SK-N-SH (cell line): ENCODE measurements at regions not wholly inside any gene's neighbourhood (a gene's known extent, or its start where the extent isn't known, plus 50 kb on each side); places are given as distances from the start of the nearest gene placed in this dataset.

Experiments used
- CTCF ChIA-PET: fragments of 300-600, 350-600 bp; formaldehyde crosslinking; extraction: SDS; loops from one replicate; lab custom pipeline; 2021; lab: Yijun Ruan, JAX
- POLR2A ChIA-PET: fragments of 350-600 bp; sonication (Branson Sonifier 250); formaldehyde crosslinking; extraction: SDS; loops from one replicate; lab custom pipeline; 2020; ENCODE audit warnings: antibody characterized with exemption, inconsistent platforms; lab: Yijun Ruan, JAX
- DNase-seq: peaks from one replicate; pipeline ENCODE4 v3.0.0; 2012
- H2AFZ ChIP-seq: fragments of 200-600 bp; sonication (generic); 2 replicates; pipeline ENCODE4 v1.8.1; 2016; ENCODE audit warnings: antibody characterized with exemption, mild to moderate bottlenecking, low read depth
- H3F3A ChIP-seq: fragments of 200-600 bp; sonication (generic); replicated peaks from 2 replicates; pipeline ENCODE3; 2016; ENCODE audit warnings: antibody characterized with exemption, mild to moderate bottlenecking; ENCODE audit not compliant: insufficient read depth
- H3K27ac ChIP-seq, 2 experiments: fragments of 200-500 bp in 1 of 2; fragments of 200-600 bp in 1 of 2; sonication (Bioruptor generic) in 1 of 2; sonication (generic), shearing (Covaris generic) in 1 of 2; 2 replicates each; pipeline versions ENCODE4 v1.5.1 to v1.6.1; 2014 to 2016; ENCODE audit warnings: low read depth in 2 of 2, inconsistent platforms in 1 of 2, low read length in 1 of 2, mild to moderate bottlenecking in 1 of 2, mixed read lengths in 1 of 2
- H3K27me3 ChIP-seq: fragments of 200-600 bp; sonication (generic), shearing (Covaris generic); 2 replicates; pipeline ENCODE4 v1.6.1; 2016; ENCODE audit warnings: mixed run types; ENCODE audit not compliant: insufficient read depth
- H3K36me3 ChIP-seq, 2 experiments: fragments of 200-500 bp in 1 of 2; fragments of 200-600 bp in 1 of 2; sonication (Bioruptor generic) in 1 of 2; sonication (generic) in 1 of 2; replicated peaks in 1 of 2; 2 replicates each; pipeline versions ENCODE3 to v1.5.1; 2014 to 2016; ENCODE audit warnings: low read length in 1 of 2, mild to moderate bottlenecking in 1 of 2; ENCODE audit not compliant: insufficient read depth in 2 of 2, control insufficient read depth in 1 of 2
- H3K4me1 ChIP-seq, 2 experiments: fragments of 200-500 bp in 1 of 2; fragments of 200-600 bp in 1 of 2; sonication (Bioruptor generic) in 1 of 2; sonication (generic), shearing (Covaris generic) in 1 of 2; 2 replicates each; pipeline versions ENCODE4 v1.5.1 to v1.6.1; 2014 to 2016; ENCODE audit warnings: low read depth in 1 of 2, low read length in 1 of 2, mixed run types in 1 of 2; ENCODE audit not compliant: insufficient read depth in 2 of 2, control insufficient read depth in 1 of 2
- H3K4me2 ChIP-seq: fragments of 200-600 bp; sonication (generic), shearing (Covaris generic); 2 replicates; pipeline ENCODE4 v1.6.1; 2017; ENCODE audit warnings: mixed run types
- H3K4me3 ChIP-seq, 2 experiments: fragments of 200-500 bp in 1 of 2; fragments of 200-600 bp in 1 of 2; sonication (Bioruptor generic) in 1 of 2; sonication (generic), shearing (Covaris generic) in 1 of 2; 2 replicates each; pipeline versions ENCODE4 v1.5.1 to v1.8.1; 2014 to 2016; ENCODE audit warnings: low read depth in 2 of 2, inconsistent platforms in 1 of 2, low read length in 1 of 2, mild to moderate bottlenecking in 1 of 2, mixed read lengths in 1 of 2, moderate library complexity in 1 of 2
- H3K79me2 ChIP-seq: fragments of 200-600 bp; sonication (generic); 2 replicates; pipeline ENCODE4 v1.8.1; 2017; ENCODE audit warnings: mild to moderate bottlenecking; ENCODE audit not compliant: insufficient read depth
- H3K9ac ChIP-seq: fragments of 200-600 bp; sonication (generic); 2 replicates; pipeline ENCODE4 v1.6.1; 2017; ENCODE audit warnings: mixed run types
- H3K9me2 ChIP-seq: fragments of 200-600 bp; sonication (generic); 2 replicates; pipeline ENCODE4 v1.6.1; 2017; ENCODE audit warnings: mixed run types
- H3K9me3 ChIP-seq: fragments of 200-600 bp; sonication (generic); 2 replicates; pipeline ENCODE4 v1.6.1; 2017; ENCODE audit warnings: mixed run types, mild to moderate bottlenecking, moderate library complexity
- H4K20me1 ChIP-seq: fragments of 200-600 bp; sonication (generic); 2 replicates; pipeline ENCODE4 v1.6.1; 2017; ENCODE audit warnings: mild to moderate bottlenecking, mixed run types; ENCODE audit not compliant: insufficient read depth
- CHD2 ChIP-seq: fragments of 150-350 bp; IDR thresholded peaks from 2 replicates; pipeline ENCODE4 v1.6.1; 2018; ENCODE audit warnings: low read length; ENCODE audit not compliant: partially characterized antibody
- CTCF ChIP-seq: fragments of 200-600 bp; sonication (generic); IDR thresholded peaks from 2 replicates; pipeline ENCODE4 v1.6.1; 2017; ENCODE audit warnings: antibody characterized with exemption, mild to moderate bottlenecking, moderate library complexity
- EP300 ChIP-seq, 2 experiments: IDR thresholded peaks; 2 replicates each; pipeline versions ENCODE4 v1.4.0 to v1.6.1; 2012; ENCODE audit warnings: borderline replicate concordance in 1 of 2, low read depth in 1 of 2, low read length in 1 of 2
- EZH2phosphoT487 ChIP-seq: fragments of 200-600 bp; sonication (generic); IDR thresholded peaks from 2 replicates; pipeline ENCODE4 v1.6.1; 2017; ENCODE audit warnings: low read depth, mixed run types, mild to moderate bottlenecking, antibody characterized with exemption, moderate library complexity, borderline replicate concordance
- FOSL2 ChIP-seq: IDR thresholded peaks from 2 replicates; pipeline ENCODE4 v1.4.0; 2012; ENCODE audit warnings: low read depth, mild to moderate bottlenecking, moderate library complexity, borderline replicate concordance
- FOXJ3 ChIP-seq: sonication (generic); formaldehyde crosslinking; IDR thresholded peaks from 2 replicates; pipeline ENCODE4 v1.5.1; 2020; ENCODE audit warnings: mild to moderate bottlenecking, missing genetic modification reagents
- GABPA ChIP-seq: IDR thresholded peaks from 2 replicates; pipeline ENCODE4 v1.4.0; 2012; ENCODE audit warnings: low read depth, mild to moderate bottlenecking
- GATA2 ChIP-seq: sonication (generic); formaldehyde crosslinking; IDR thresholded peaks from 2 replicates; pipeline ENCODE4 v1.5.0; 2020; ENCODE audit warnings: mild to moderate bottlenecking, missing genetic modification reagents
- IRF3 ChIP-seq: fragments of 150-350 bp; IDR thresholded peaks from 2 replicates; pipeline ENCODE4 v1.6.1; 2016; ENCODE audit warnings: mild to moderate bottlenecking, low read depth, low read length
- MAX ChIP-seq: IDR thresholded peaks from 2 replicates; pipeline ENCODE4 v1.4.0; 2012; ENCODE audit warnings: low read depth
- MXI1 ChIP-seq: IDR thresholded peaks from 2 replicates; pipeline ENCODE4 v1.6.1; 2012; ENCODE audit warnings: mild to moderate bottlenecking, low read depth, low read length, improper control_type of control experiment
- NRF1 ChIP-seq: IDR thresholded peaks from 2 replicates; pipeline ENCODE4 v1.6.1; 2012; ENCODE audit warnings: low read depth, mild to moderate bottlenecking, low read length
- PBX3 ChIP-seq: IDR thresholded peaks from 2 replicates; pipeline ENCODE4; 2012
- POLR2AphosphoS5 ChIP-seq: IDR thresholded peaks from 2 replicates; pipeline ENCODE4 v1.6.1; 2012; ENCODE audit warnings: low read depth, low read length
- RCOR1 ChIP-seq: fragments of 150-350 bp; IDR thresholded peaks from 2 replicates; pipeline ENCODE4 v1.6.1; 2017; ENCODE audit warnings: antibody characterized with exemption, low read length
- REST ChIP-seq: IDR thresholded peaks from 2 replicates; pipeline ENCODE4 v1.6.1; 2012; ENCODE audit warnings: mild to moderate bottlenecking, low read depth, low read length, moderate library complexity
- SMC3 ChIP-seq: IDR thresholded peaks from 2 replicates; pipeline ENCODE4 v1.6.1; 2012; ENCODE audit warnings: low read depth, low read length, improper control_type of control experiment
- TCF12 ChIP-seq: IDR thresholded peaks from 2 replicates; pipeline ENCODE4 v1.4.0; 2012
- USF2 ChIP-seq: fragments of 150-350 bp; IDR thresholded peaks from 2 replicates; pipeline ENCODE4 v1.6.1; 2017; ENCODE audit warnings: antibody characterized with exemption, low read length, low read depth, borderline replicate concordance
- YY1 ChIP-seq: IDR thresholded peaks from 2 replicates; pipeline ENCODE4 v1.4.0; 2012; ENCODE audit warnings: low read depth, mild to moderate bottlenecking
- WGBS: methylation state at CpG from one replicate; pipeline ENCODE4 v1.1.6; 2017; ENCODE audit warnings: low lambda C conversion rate; 5-methylcytosine and 5-hydroxymethylcytosine counted together

GRCh38 chr17:34010534-34010933 is 244.6 kb upstream of the CCL2 start:
- Histone ChIP-seq H3K27ac (no peak overlapping the region), H3K9me2 (no peaks in the 10 kb centered on the region), H3K36me3 (no peaks in the 10 kb centered on the region), H3K9me3 (no peaks in the 10 kb centered on the region), H3K4me2 (no peak overlapping the region), H3F3A (no peaks in the 10 kb centered on the region), H3K4me3 (no peak overlapping the region), H3K9ac (no peak overlapping the region), H3K79me2 (no peaks in the 10 kb centered on the region), H2AFZ (no peak overlapping the region), H4K20me1 (no peaks in the 10 kb centered on the region), H3K27me3 (no peaks in the 10 kb centered on the region), H3K4me1 (peaks cover 0 to 7% of the 10 kb centered on the region in 2 experiments; a peak in 1 of 4 replicates)
- POLR2A ChIA-PET: no interaction called here
- TF ChIP-seq CTCF (no peak), FOXJ3 (CRISPR knock-in tag) (no peak), USF2 (no peak), GATA2 (CRISPR knock-in tag) (no peak), MXI1 (no peak), MAX (no peak), IRF3 (no peak), GABPA (no peak), EZH2phosphoT487 (no peak), YY1 (no peak), PBX3 (no peak), CHD2 (no peak), REST (no peak), TCF12 (no peak), NRF1 (no peak), SMC3 (no peak), RCOR1 (no peak), EP300 (IDR thresholded peaks at IDR 0.05; ENCODE audit: borderline replicate concordance in 1 of 2, low read depth in 1 of 2, low read length in 1 of 2) (no peak), POLR2AphosphoS5 (no peak), FOSL2 (no peak)
- 15% methylated on average over 2 of the region's 2 CpGs for WGBS
- no peak for DNase-seq
- CTCF ChIA-PET: no interaction called here
